ENCODE measurements at regions not wholly inside any gene's neighbourhood (a gene's known extent, or its start where the extent isn't known, plus 50 kb on each side); places are given as distances from the start of the nearest gene placed in this dataset.

- TF ChIP-seq CTCF (IDR thresholded peaks at IDR 0.05; ENCODE audit: low read depth, low read length) (no peak), EZH2phosphoT487 (IDR thresholded peaks at IDR 0.05; ENCODE audit: low read depth) (no peak)
These were observed 86.2 kb upstream of the SIAH1 start for GRCh38 chr16:48471435-48471834.

Data from OCI-LY3 (cell line).